ENCODE measurements at regions not wholly inside any gene's neighbourhood (a gene's known extent, or its start where the extent isn't known, plus 50 kb on each side); places are given as distances from the start of the nearest gene placed in this dataset.

DNA sequence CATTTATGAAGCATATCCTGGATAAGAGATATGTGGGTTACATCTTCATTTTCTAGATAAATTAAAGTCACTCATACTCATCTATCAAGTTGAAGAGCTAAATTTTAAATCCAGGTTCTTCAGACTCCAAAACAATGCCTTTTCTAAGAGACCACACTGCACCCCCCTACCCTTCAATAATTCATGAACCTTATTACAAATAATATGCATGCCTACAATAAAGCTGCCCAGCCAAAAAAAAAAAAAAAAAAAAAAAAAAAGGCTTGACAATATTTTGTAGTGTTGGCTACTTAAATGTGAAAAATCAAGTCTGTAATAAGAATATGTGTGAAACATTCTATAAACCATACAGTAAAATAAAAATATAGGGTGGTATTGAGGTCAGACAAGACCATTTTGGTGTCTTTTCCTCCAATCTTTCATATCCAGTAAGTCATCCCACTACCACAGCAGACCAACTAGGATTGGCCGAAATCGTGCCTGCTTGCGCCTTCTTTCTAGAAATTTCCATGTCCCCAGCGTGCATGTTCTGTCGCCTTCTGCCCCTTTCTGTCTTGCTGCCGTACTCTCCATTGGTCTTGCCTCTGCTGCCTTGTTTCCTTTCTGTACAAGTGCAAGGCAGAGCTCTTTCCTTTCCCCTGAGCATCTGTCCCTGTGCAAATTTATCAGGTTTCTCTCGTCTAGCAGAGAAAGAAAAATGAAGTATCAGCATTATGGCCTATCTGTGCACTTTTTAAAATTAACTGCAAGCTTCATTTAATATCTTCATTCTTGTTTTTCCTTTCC, 92.6 kb upstream of the NDUFV2 start:
- TF ChIP-seq, protein P1, sequence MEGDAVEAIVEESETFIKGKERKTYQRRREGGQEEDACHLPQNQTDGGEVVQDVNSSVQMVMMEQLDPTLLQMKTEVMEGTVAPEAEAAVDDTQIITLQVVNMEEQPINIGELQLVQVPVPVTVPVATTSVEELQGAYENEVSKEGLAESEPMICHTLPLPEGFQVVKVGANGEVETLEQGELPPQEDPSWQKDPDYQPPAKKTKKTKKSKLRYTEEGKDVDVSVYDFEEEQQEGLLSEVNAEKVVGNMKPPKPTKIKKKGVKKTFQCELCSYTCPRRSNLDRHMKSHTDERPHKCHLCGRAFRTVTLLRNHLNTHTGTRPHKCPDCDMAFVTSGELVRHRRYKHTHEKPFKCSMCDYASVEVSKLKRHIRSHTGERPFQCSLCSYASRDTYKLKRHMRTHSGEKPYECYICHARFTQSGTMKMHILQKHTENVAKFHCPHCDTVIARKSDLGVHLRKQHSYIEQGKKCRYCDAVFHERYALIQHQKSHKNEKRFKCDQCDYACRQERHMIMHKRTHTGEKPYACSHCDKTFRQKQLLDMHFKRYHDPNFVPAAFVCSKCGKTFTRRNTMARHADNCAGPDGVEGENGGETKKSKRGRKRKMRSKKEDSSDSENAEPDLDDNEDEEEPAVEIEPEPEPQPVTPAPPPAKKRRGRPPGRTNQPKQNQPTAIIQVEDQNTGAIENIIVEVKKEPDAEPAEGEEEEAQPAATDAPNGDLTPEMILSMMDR (IDR thresholded peaks at IDR 0.05; ENCODE audit: control insufficient read depth, extremely low read depth, insufficient read depth), result no peak
- no peak for DNase-seq (ENCODE audit: low read depth)
- no peak overlapping the region for H3K4me3 ChIP-seq (ENCODE audit: low read depth, low read length)

DNA sequence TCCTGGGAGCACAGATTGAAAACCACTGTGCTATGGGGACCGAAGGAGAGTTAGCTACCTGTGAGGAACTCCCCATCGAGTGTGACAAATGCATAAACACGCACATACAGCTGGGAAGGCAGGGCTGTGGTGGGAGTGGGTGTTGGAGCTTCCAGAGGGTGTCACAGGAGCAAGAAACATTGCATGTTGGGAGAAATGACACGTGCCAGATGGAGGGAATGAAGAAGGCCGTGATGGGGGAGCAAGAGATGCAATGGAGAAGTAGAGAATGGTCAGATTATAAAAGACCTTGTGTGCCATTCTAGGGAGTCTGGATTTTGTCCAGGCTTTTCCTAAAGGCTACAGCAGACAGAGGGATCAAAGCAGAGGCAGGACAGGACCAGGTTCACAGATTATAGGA, 91.1 kb upstream of the NDUFV2 start:
- no peak overlapping the region for H3K4me3 ChIP-seq (ENCODE audit: low read depth, low read length)
- no peak for DNase-seq (ENCODE audit: low read depth)
- TF ChIP-seq, protein P1 (IDR thresholded peaks at IDR 0.05; ENCODE audit: control insufficient read depth, extremely low read depth, insufficient read depth), result no peak

DNA sequence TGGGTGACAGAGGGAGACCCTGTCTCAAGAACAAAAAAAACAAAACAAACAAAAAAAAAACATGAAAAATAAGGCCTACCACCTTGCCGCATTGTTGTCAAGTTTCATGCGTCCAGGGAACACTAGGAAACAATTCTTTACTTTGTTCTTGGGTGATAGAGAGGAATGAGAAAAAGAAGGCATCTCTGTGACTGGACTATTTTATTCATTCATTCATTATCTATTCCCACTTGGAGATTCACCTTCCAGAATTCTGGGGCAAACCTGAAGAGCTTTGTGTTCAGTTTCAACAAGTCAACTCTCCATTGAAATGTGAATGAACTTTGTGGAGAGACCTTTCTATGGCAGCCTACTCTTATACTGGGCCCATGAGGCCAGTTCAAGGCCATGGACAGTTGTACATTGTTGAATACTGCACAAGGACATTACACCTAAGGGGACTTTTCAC, 88.5 kb upstream of the NDUFV2 start:
- no peak for DNase-seq (ENCODE audit: low read depth)
- no peak overlapping the region for H3K4me3 ChIP-seq (ENCODE audit: low read depth, low read length)
- TF ChIP-seq, protein P1 (IDR thresholded peaks at IDR 0.05; ENCODE audit: control insufficient read depth, extremely low read depth, insufficient read depth), result no peak

DNA sequence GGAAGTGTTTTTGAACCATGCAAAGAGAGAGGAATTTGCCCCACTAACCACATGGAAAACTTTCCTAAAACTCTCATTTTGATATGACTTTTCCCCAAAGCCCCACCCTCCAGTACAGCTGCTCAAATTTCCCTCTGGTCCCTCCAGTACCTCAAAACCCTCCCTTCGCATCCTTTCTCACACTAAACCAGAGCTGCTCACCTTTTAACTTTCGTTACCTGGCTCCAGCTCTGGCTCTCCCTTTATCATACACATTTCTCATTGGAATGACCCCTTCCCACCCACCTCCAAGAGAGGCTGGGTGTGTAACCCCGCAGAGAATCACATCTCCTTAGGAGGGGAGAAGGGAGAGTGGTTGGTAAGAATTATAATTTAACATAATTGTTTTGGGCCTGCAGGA, 86.8 kb upstream of the NDUFV2 start:
- H3K4me3 ChIP-seq (ENCODE audit: low read depth, low read length), result no peak overlapping the region
- DNase-seq (ENCODE audit: low read depth), result no peak
- TF ChIP-seq, protein P1 (IDR thresholded peaks at IDR 0.05; ENCODE audit: control insufficient read depth, extremely low read depth, insufficient read depth), result no peak

DNA sequence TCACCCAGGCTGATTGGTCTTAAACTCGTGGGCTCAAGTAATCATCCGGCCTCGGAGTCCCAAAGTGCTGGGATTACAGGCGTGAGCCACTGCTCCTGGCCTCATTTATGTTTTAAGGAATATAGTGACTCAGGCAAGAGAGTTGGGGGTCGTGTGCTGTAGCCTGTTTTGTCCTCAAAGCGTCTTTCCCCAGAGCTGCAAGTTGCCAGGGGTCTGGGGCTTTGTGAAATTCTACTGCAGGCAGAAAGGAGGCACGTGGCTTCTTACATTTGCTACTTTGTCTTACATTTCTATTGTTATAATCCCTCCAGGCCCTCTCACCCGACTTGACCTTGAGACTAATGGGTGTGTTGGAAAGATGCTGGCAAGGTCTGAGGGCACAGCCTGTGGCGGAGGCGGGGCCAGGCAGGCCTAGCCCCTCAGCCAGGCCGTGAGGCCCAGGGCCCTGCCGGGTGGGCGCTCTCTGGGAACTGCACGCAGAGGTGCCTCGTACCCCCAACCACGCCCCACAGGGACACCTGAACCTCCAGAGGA, 85.8 kb upstream of the NDUFV2 start:
- no peak overlapping the region for H3K4me3 ChIP-seq (ENCODE audit: low read depth, low read length)

DNA sequence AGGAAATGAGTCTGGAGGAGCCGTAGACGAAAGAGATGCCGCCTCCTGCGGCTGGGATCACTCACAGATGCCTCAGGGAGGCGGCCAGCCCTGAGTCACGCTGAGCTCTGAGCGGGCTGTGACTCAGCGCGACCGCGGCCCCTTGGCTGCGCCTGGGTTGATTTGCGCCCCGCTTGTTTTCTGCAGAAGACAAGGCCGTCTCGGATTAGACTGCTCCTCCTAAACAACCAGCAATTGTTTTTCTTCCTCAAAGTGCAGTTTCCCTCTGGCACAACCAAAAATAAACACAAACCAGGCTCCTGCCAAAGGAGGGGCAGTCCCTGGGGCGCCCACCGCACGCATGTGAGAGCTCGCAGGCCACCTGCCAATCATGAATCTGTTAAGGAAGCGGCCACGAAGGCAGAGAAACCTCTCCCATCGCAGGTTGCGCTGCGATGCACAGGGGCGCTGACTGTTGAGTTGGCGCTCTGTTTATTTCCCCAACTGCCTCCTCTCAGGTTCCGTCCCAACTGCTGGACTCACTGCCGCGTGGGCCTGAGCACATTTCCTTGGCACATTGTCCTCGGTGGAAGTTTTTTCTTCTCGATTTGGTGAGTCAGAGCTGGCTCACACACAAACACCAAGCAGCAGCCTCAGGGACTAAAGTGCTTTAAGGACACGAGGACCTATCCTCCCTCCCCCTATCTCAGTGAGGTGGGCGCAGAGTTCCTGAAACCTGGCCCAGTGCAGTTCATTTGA, 85.2 kb upstream of the NDUFV2 start:
- TF ChIP-seq, protein P1 (IDR thresholded peaks at IDR 0.05; ENCODE audit: control insufficient read depth, extremely low read depth, insufficient read depth), result no peak
- no peak overlapping the region for H3K4me3 ChIP-seq (ENCODE audit: low read depth, low read length)
- DNase-seq (ENCODE audit: low read depth), result no peak

More for the DNA sequence above, 85.8 kb upstream of the NDUFV2 start:
- TF ChIP-seq, protein P1 (IDR thresholded peaks at IDR 0.05; ENCODE audit: control insufficient read depth, extremely low read depth, insufficient read depth), result no peak
- DNase-seq (ENCODE audit: low read depth), result no peak

All from LNCaP clone FGC (cell line).